Ishikawa (cell line): ENCODE measurements at regions not wholly inside any gene's neighbourhood (a gene's known extent, or its start where the extent isn't known, plus 50 kb on each side); places are given as distances from the start of the nearest gene placed in this dataset.

Source experiments
- CEBPB ChIP-seq: IDR thresholded peaks from 2 replicates; pipeline ENCODE4 v1.6.1; 2012
- CREB1 ChIP-seq: IDR thresholded peaks from 2 replicates; pipeline ENCODE4 v1.6.1; 2012; ENCODE audit warnings: low read depth
- EGR1 ChIP-seq: IDR thresholded peaks from 2 replicates; pipeline ENCODE4 v1.6.1; 2012
- EP300 ChIP-seq: IDR thresholded peaks from 2 replicates; pipeline ENCODE4 v1.6.1; 2012; ENCODE audit warnings: borderline replicate concordance
- FOXM1 ChIP-seq: IDR thresholded peaks from 2 replicates; pipeline ENCODE4 v1.6.1; 2012; ENCODE audit warnings: low read depth, borderline replicate concordance
- NFIC ChIP-seq: IDR thresholded peaks from 2 replicates; pipeline ENCODE4 v1.6.1; 2012
- RAD21 ChIP-seq: IDR thresholded peaks from 2 replicates; pipeline ENCODE4 v1.6.1; 2012; ENCODE audit warnings: low read depth
- TAF1 ChIP-seq: IDR thresholded peaks from 2 replicates; pipeline ENCODE4 v1.6.1; 2012; ENCODE audit warnings: low read depth, mild to moderate bottlenecking
- TCF12 ChIP-seq: IDR thresholded peaks from 2 replicates; pipeline ENCODE4 v1.6.1; 2012; ENCODE audit warnings: low read depth
- TEAD4 ChIP-seq: IDR thresholded peaks from 2 replicates; pipeline ENCODE4 v1.6.1; 2012
- USF1 ChIP-seq: IDR thresholded peaks from 2 replicates; pipeline ENCODE4 v1.6.1; 2012
- YY1 ChIP-seq: IDR thresholded peaks from 2 replicates; pipeline ENCODE4 v1.6.1; 2012; ENCODE audit warnings: low read depth
- ZBTB7A ChIP-seq: IDR thresholded peaks from 2 replicates; pipeline ENCODE4 v1.6.1; 2012; ENCODE audit warnings: low read depth
- TF ChIP-seq, protein P1 (sequence below): IDR thresholded peaks from 2 replicates; pipeline ENCODE4 v1.6.1; 2012; ENCODE audit warnings: low read depth, mild to moderate bottlenecking
- TF ChIP-seq, protein P2 (sequence below): IDR thresholded peaks from 2 replicates; pipeline ENCODE4 v1.6.1; 2012

DNA sequence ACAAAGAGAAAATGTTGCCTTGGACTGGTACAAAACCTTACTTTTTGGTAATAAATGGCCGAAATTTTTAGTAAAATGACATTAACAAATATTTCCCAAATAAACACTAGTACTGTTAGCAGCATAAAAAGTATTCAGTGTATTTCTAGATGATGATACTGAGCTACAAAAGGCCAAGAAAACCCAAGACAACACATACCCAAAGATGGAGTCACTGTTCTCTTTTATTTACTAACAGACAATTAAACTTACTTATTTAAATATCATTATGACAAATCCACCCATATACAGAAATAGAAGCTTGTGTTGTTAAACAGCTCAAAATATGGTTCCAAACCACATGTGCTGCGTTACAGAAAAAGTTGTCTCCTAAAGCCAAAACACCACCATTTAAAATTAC is 239.9 kb downstream of the ZEB2 start:
- no peak for TF ChIP-seq TEAD4
- TF ChIP-seq TAF1, result no peak
- TF ChIP-seq, protein P1, sequence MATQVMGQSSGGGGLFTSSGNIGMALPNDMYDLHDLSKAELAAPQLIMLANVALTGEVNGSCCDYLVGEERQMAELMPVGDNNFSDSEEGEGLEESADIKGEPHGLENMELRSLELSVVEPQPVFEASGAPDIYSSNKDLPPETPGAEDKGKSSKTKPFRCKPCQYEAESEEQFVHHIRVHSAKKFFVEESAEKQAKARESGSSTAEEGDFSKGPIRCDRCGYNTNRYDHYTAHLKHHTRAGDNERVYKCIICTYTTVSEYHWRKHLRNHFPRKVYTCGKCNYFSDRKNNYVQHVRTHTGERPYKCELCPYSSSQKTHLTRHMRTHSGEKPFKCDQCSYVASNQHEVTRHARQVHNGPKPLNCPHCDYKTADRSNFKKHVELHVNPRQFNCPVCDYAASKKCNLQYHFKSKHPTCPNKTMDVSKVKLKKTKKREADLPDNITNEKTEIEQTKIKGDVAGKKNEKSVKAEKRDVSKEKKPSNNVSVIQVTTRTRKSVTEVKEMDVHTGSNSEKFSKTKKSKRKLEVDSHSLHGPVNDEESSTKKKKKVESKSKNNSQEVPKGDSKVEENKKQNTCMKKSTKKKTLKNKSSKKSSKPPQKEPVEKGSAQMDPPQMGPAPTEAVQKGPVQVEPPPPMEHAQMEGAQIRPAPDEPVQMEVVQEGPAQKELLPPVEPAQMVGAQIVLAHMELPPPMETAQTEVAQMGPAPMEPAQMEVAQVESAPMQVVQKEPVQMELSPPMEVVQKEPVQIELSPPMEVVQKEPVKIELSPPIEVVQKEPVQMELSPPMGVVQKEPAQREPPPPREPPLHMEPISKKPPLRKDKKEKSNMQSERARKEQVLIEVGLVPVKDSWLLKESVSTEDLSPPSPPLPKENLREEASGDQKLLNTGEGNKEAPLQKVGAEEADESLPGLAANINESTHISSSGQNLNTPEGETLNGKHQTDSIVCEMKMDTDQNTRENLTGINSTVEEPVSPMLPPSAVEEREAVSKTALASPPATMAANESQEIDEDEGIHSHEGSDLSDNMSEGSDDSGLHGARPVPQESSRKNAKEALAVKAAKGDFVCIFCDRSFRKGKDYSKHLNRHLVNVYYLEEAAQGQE, result no peak
- TF ChIP-seq EP300, result no peak
- no peak for TF ChIP-seq YY1
- TF ChIP-seq, protein P2, sequence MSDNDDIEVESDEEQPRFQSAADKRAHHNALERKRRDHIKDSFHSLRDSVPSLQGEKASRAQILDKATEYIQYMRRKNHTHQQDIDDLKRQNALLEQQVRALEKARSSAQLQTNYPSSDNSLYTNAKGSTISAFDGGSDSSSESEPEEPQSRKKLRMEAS, result no peak
- no peak for TF ChIP-seq TCF12
- no peak for TF ChIP-seq ZBTB7A
- TF ChIP-seq CEBPB, result no peak
- TF ChIP-seq RAD21, result no peak
- no peak for TF ChIP-seq CREB1
- no peak for TF ChIP-seq EGR1

GRCh38 chr2:144279165-144279564 is 240.8 kb downstream of the ZEB2 start:
- no peak for TF ChIP-seq ZBTB7A
- TF ChIP-seq CEBPB, result no peak
- no peak for TF ChIP-seq EGR1
- no peak for TF ChIP-seq USF1
- TF ChIP-seq CREB1, result no peak
- TF ChIP-seq, protein P2, result no peak
- no peak for TF ChIP-seq NFIC
- no peak for TF ChIP-seq EP300
- TF ChIP-seq RAD21, result no peak
- TF ChIP-seq, protein P1, result no peak
- TF ChIP-seq TCF12, result no peak
- TF ChIP-seq TAF1, result no peak
- TF ChIP-seq TEAD4, result no peak
- TF ChIP-seq YY1, result no peak

GRCh38 chr2:144277622-144278354 is 242.1 kb downstream of the ZEB2 start:
- TF ChIP-seq, protein P1, result no peak
- TF ChIP-seq EGR1 (no peak), TCF12 (no peak), TEAD4 (no peak), CEBPB (no peak)

DNA sequence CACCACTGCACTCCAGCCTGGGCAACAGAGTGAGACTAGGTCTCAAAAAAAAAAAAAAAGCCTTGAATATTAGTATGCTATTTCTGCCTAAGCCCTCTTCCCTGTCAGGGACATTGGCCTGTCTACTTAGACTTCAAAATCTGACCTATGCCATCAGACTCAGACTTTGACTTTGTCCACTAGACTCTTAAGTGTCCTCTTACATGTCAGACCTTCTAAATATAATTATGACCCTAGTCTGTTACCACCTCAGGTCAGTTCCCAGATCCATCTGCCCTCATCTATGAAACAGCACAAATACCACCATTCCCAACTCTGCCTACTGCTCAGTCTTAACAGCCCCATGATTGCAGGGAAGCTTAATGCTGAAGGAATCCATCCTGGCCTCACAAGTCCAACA is 244.6 kb downstream of the ZEB2 start:
- TF ChIP-seq EGR1, result no peak
- TF ChIP-seq, protein P2, result no peak
- no peak for TF ChIP-seq NFIC
- TF ChIP-seq CEBPB, result no peak
- TF ChIP-seq USF1, result no peak
- TF ChIP-seq CREB1, result no peak
- no peak for TF ChIP-seq ZBTB7A
- TF ChIP-seq TAF1, result no peak
- no peak for TF ChIP-seq RAD21
- TF ChIP-seq EP300, result no peak
- TF ChIP-seq FOXM1, result no peak
- TF ChIP-seq, protein P1, result no peak
- no peak for TF ChIP-seq YY1
- no peak for TF ChIP-seq TCF12
